GM12873 (cell line): ENCODE measurements at regions not wholly inside any gene's neighbourhood (a gene's known extent, or its start where the extent isn't known, plus 50 kb on each side); places are given as distances from the start of the nearest gene placed in this dataset.

Experiments
- TF ChIP-seq, protein P1 (sequence below): IDR thresholded peaks from 2 replicates; pipeline ENCODE4 v1.5.1; 2012; ENCODE audit warnings: low read depth, mild to moderate bottlenecking, moderate library complexity, low read length, control low read depth; ENCODE audit not compliant: insufficient read depth; ENCODE audit errors: missing control alignments

- TF ChIP-seq, protein P1, sequence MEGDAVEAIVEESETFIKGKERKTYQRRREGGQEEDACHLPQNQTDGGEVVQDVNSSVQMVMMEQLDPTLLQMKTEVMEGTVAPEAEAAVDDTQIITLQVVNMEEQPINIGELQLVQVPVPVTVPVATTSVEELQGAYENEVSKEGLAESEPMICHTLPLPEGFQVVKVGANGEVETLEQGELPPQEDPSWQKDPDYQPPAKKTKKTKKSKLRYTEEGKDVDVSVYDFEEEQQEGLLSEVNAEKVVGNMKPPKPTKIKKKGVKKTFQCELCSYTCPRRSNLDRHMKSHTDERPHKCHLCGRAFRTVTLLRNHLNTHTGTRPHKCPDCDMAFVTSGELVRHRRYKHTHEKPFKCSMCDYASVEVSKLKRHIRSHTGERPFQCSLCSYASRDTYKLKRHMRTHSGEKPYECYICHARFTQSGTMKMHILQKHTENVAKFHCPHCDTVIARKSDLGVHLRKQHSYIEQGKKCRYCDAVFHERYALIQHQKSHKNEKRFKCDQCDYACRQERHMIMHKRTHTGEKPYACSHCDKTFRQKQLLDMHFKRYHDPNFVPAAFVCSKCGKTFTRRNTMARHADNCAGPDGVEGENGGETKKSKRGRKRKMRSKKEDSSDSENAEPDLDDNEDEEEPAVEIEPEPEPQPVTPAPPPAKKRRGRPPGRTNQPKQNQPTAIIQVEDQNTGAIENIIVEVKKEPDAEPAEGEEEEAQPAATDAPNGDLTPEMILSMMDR: no peak
Observed at GRCh38 chr9:90301277-90301653, 341.4 kb downstream of the DIRAS2 start.

DNA sequence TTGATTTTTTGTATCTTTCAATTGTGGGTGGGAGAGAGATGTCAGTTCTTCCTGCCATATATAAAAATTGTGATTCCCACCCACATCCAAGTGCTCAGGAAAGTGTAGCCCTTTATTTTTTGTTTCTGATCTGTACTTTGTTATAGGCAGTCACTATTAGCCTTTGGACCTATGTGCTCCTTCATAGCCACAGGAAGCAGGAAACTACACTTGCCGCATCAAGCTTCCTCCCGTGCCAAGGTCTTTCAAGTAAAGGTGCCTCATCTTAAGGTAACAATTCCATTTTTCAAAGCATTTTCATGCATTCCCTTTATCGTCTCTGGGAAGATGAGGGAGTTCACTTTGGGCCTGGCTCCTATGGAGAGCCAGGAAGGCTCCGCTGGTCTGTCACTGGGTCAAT lies 339.0 kb downstream of the DIRAS2 start:
- TF ChIP-seq, protein P1: no peak

- TF ChIP-seq, protein P1: no peak
Observed at GRCh38 chr9:90306158-90306557, 336.5 kb downstream of the DIRAS2 start.

GRCh38 chr9:90307167-90307833 lies 335.3 kb downstream of the DIRAS2 start:
- TF ChIP-seq, protein P1: no peak

GRCh38 chr9:90307891-90308290 lies 334.7 kb downstream of the DIRAS2 start:
- TF ChIP-seq, protein P1: no peak

DNA sequence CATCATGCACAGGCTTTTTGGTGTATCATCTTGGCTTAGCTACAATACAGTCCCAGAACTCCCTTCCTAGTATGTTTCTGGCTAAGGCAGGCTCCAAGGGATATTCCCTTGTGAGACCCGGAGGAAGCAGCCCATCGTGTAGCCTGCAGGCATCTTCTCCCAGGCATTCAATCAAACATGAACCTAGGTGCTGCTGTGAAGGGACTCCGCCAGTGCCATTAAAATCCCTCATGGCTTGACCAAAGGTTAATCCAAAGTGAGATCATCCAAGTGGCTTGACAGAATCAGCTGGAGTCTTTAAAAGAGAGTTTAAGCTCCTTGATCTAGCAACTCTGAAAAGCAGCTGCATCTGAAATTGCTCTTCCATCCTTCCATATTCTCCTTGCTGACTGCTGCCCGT lies 333.9 kb downstream of the DIRAS2 start:
- TF ChIP-seq, protein P1: no peak

- TF ChIP-seq, protein P1: no peak
Observed at GRCh38 chr9:90309809-90310520, 332.7 kb downstream of the DIRAS2 start.
